ENCODE measurements at regions not wholly inside any gene's neighbourhood (a gene's known extent, or its start where the extent isn't known, plus 50 kb on each side); places are given as distances from the start of the nearest gene placed in this dataset.

GRCh38 chr11:91791171-91791468, 433.5 kb upstream of the FAT3 start:
- CTCF ChIA-PET: no interaction called here
- no peak overlapping the region for H2AFZ ChIP-seq (replicated peaks; ENCODE audit: low read length, poor library complexity)

More at GRCh38 chr11:91791171-91791468, 433.5 kb upstream of the FAT3 start:
- Histone ChIP-seq H3K27ac (ENCODE audit: insufficient read depth, low read length) (no peak overlapping the region), H3K23ac (ENCODE audit: low read depth, low read length) (no peak overlapping the region), H3K14ac (replicated peaks; ENCODE audit: low read depth, low read length) (no peak overlapping the region), H2AK5ac (ENCODE audit: low read depth, low read length) (no peak overlapping the region), H3K9me3 (ENCODE audit: control insufficient read depth, insufficient read depth, low read length) (peaks cover 4% of the 10 kb centered on the region; the same call in 1 of the 2 replicates), H3K18ac (ENCODE audit: low read depth, low read length) (no peak overlapping the region), H4K20me1 (ENCODE audit: insufficient read depth, low read length) (no peaks in the 10 kb centered on the region), H3K4me1 (ENCODE audit: control insufficient read depth, insufficient read depth, low read length) (no peaks in the 10 kb centered on the region), H3K4ac (ENCODE audit: low read depth, low read length) (no peak overlapping the region), H2BK5ac (ENCODE audit: low read depth, low read length, poor library complexity, severe bottlenecking) (no peak overlapping the region), H3K4me2 (ENCODE audit: low read depth, low read length) (no peak overlapping the region), H3K27me3 (ENCODE audit: control insufficient read depth, insufficient read depth, low read length) (no peaks in the 10 kb centered on the region), H4K91ac (ENCODE audit: insufficient read depth, low read depth, low read length) (no peak overlapping the region), H2BK15ac (ENCODE audit: low read depth, low read length) (no peak overlapping the region), H4K5ac (ENCODE audit: low read depth, low read length) (no peak overlapping the region), H3K36me3 (ENCODE audit: control insufficient read depth, insufficient read depth, low read length) (no peaks in the 10 kb centered on the region), H2AK9ac (replicated peaks; ENCODE audit: low read depth, low read length, poor library complexity) (no peak overlapping the region), H4K8ac (ENCODE audit: low read depth in 2 of 2, low read length in 2 of 2) (no peak overlapping the region), H2BK20ac (ENCODE audit: low read depth, low read length) (no peak overlapping the region), H3K56ac (ENCODE audit: extremely low read depth, insufficient read depth, low read length) (no peak overlapping the region), H3K4me3 (ENCODE audit: insufficient read depth, low read depth, low read length) (no peak overlapping the region), H3K9ac (ENCODE audit: low read depth, low read length) (no peak overlapping the region), H3K79me1 (ENCODE audit: low read depth in 1 of 2, low read length in 2 of 2) (no peaks in the 10 kb centered on the region), H2BK120ac (ENCODE audit: low read depth, low read length) (no peak overlapping the region), H3K9me1 (ENCODE audit: insufficient read depth, low read length) (no peaks in the 10 kb centered on the region)
- dilution Hi-C loops (cut with HindIII; ENCODE audit: low sequenced_read_pairs, unreplicated experiment) (no loop called here), in situ Hi-C loops (cut with MboI; ENCODE audit: low sequenced_read_pairs) (no loop called here), intact Hi-C loops (cut with micrococcal nuclease) (no loop called here)
- ATAC-seq (ENCODE audit: low read depth) (no peak), DNase-seq (no peak)
- POLR2A ChIA-PET (ENCODE audit: unreplicated experiment): no interaction called here
- no peak for TF ChIP-seq USF2 (IDR thresholded peaks at IDR 0.05; ENCODE audit: low read depth, low read length)
- no peak for TF ChIP-seq ELK1 (IDR thresholded peaks at IDR 0.05; ENCODE audit: borderline replicate concordance, low read depth, low read length)
- no peak for TF ChIP-seq FOS (IDR thresholded peaks at IDR 0.05; ENCODE audit: low read depth, low read length)
- no peak for TF ChIP-seq NFE2L2 (IDR thresholded peaks at IDR 0.05; ENCODE audit: low read depth, low read length)
- TF ChIP-seq RAD21 (IDR thresholded peaks at IDR 0.05; ENCODE audit: low read length): no peak
- TF ChIP-seq CHD1 (IDR thresholded peaks at IDR 0.05; ENCODE audit: low read depth, low read length): no peak
- TF ChIP-seq RCOR1 (IDR thresholded peaks at IDR 0.05; ENCODE audit: insufficient replicate concordance, low read length): no peak
- TF ChIP-seq MAZ (IDR thresholded peaks at IDR 0.05; ENCODE audit: borderline replicate concordance, low read depth, low read length): no peak
- no peak for TF ChIP-seq RFX5 (IDR thresholded peaks at IDR 0.05; ENCODE audit: low read depth, low read length)
- no peak for TF ChIP-seq POLR2A (IDR thresholded peaks at IDR 0.05; ENCODE audit: low read depth, low read length)
- TF ChIP-seq SMC3 (IDR thresholded peaks at IDR 0.05; ENCODE audit: low read depth, low read length): no peak
- no peak for TF ChIP-seq MAFK (IDR thresholded peaks at IDR 0.05; ENCODE audit: low read depth, low read length)
- TF ChIP-seq CTCF (conservative IDR thresholded peaks at IDR 0.05; ENCODE audit: low read depth, low read length): no peak
- TF ChIP-seq MXI1 (IDR thresholded peaks at IDR 0.05; ENCODE audit: borderline replicate concordance, low read depth, low read length): no peak
- no peak for TF ChIP-seq BHLHE40 (IDR thresholded peaks at IDR 0.05; ENCODE audit: low read depth, low read length)
- no peak for TF ChIP-seq CEBPB (IDR thresholded peaks at IDR 0.05; ENCODE audit: low read depth, low read length)
- no TSS peak for BruUV-seq (replicated peaks)
- WGBS, 2 experiments (ENCODE audit: extremely low coverage in 2 of 2, insufficient read length in 1 of 2): no CpG with 5 or more reads among the region's 3 CpGs

All from IMR-90 (cell line).